ENCODE measurements at regions not wholly inside any gene's neighbourhood (a gene's known extent, or its start where the extent isn't known, plus 50 kb on each side); places are given as distances from the start of the nearest gene placed in this dataset.

- H2BK5ac ChIP-seq (ENCODE audit: insufficient read length, low read length) = no peak overlapping the region
Observed at GRCh38 chr18:64854112-64854511, 705.2 kb upstream of the LINC00305 start.

More at GRCh38 chr18:64854112-64854511, 705.2 kb upstream of the LINC00305 start:
- no peaks in the 10 kb centered on the region for H3K9me3 ChIP-seq (ENCODE audit: control insufficient read depth, low read depth, low read length)
- no peak overlapping the region for H4K5ac ChIP-seq (ENCODE audit: insufficient read length, low read depth, low read length)
- H3K27ac ChIP-seq (ENCODE audit: insufficient read length, low read depth, low read length) = no peak overlapping the region
- Mint-ChIP-seq H3K27me3 (ENCODE audit: low read depth) (no peaks in the 10 kb centered on the region), H3K27ac (no peak overlapping the region), H3K9me3 (no peaks in the 10 kb centered on the region; a peak in 1 of 5 replicates), H3K36me3 (ENCODE audit: insufficient read depth in 1 of 3, low read depth in 3 of 3) (peaks cover 0 to 7% (median 0%) of the 10 kb centered on the region in 3 experiments; a peak in 2 of 7 replicates), H3K4me3 (no peak overlapping the region), H3K4me1 (peaks cover 8 to 9% of the 10 kb centered on the region in 2 experiments)
- H2BK120ac ChIP-seq (ENCODE audit: low read depth, low read length, poor library complexity, severe bottlenecking) = no peak overlapping the region
- no peaks in the 10 kb centered on the region for H3K27me3 ChIP-seq (ENCODE audit: insufficient read depth, low read length)
- no peak overlapping the region for H3K23ac ChIP-seq (ENCODE audit: insufficient read length, low read depth, low read length)
- no peak overlapping the region for H3K4ac ChIP-seq (ENCODE audit: low read depth, low read length)
- H3K23me2 ChIP-seq (ENCODE audit: insufficient read length, low read depth, low read length, poor library complexity, severe bottlenecking) = no peaks in the 10 kb centered on the region
- no peak overlapping the region for H3K14ac ChIP-seq (ENCODE audit: insufficient read depth, low read length)
- no peak overlapping the region for H4K8ac ChIP-seq (replicated peaks; ENCODE audit: insufficient read length, low read depth, low read length)
- H3K9ac ChIP-seq (ENCODE audit: extremely low read depth, insufficient read length, low read length) = no peak overlapping the region
- H3K4me1 ChIP-seq (ENCODE audit: insufficient read depth, low read length) = peaks cover 4% of the 10 kb centered on the region; the same call in 1 of the 2 replicates
- no peak overlapping the region for H2BK15ac ChIP-seq (ENCODE audit: low read depth, low read length)
- no CpG with 5 or more reads among the region's 1 CpG for WGBS (ENCODE audit: extremely low coverage, insufficient read length, low lambda C conversion rate)
- H3K79me2 ChIP-seq (ENCODE audit: insufficient read depth, low read length) = no peaks in the 10 kb centered on the region
- no peak overlapping the region for H2AK5ac ChIP-seq (ENCODE audit: insufficient read length, low read length)
- no peak overlapping the region for H3T11ph ChIP-seq (ENCODE audit: low read length)
- no peak overlapping the region for H3K18ac ChIP-seq (ENCODE audit: insufficient read length, low read depth, low read length)
- H3K56ac ChIP-seq (ENCODE audit: insufficient read length, low read depth, low read length) = no peak overlapping the region
- no peak overlapping the region for H2AFZ ChIP-seq (ENCODE audit: low read length)
- H2BK12ac ChIP-seq (ENCODE audit: insufficient read length, low read depth, low read length) = no peak overlapping the region
- no peak overlapping the region for H2BK20ac ChIP-seq (ENCODE audit: low read depth, low read length, poor library complexity, severe bottlenecking)
- no peak overlapping the region for H3K4me2 ChIP-seq (ENCODE audit: insufficient read depth, insufficient read length, low read length)
- no peaks in the 10 kb centered on the region for H4K20me1 ChIP-seq (ENCODE audit: control insufficient read depth, insufficient read depth, insufficient read length)
- TF ChIP-seq CTCF (conservative IDR thresholded peaks at IDR 0.05) = no peak
- no peaks in the 10 kb centered on the region for H3K79me1 ChIP-seq (ENCODE audit: insufficient read depth, low read depth, low read length, poor library complexity, severe bottlenecking)
- H4K91ac ChIP-seq (ENCODE audit: insufficient read length, low read depth, low read length) = no peak overlapping the region
- DNase-seq = no peak
